ENCODE measurements at regions not wholly inside any gene's neighbourhood (a gene's known extent, or its start where the extent isn't known, plus 50 kb on each side); places are given as distances from the start of the nearest gene placed in this dataset.

DNA sequence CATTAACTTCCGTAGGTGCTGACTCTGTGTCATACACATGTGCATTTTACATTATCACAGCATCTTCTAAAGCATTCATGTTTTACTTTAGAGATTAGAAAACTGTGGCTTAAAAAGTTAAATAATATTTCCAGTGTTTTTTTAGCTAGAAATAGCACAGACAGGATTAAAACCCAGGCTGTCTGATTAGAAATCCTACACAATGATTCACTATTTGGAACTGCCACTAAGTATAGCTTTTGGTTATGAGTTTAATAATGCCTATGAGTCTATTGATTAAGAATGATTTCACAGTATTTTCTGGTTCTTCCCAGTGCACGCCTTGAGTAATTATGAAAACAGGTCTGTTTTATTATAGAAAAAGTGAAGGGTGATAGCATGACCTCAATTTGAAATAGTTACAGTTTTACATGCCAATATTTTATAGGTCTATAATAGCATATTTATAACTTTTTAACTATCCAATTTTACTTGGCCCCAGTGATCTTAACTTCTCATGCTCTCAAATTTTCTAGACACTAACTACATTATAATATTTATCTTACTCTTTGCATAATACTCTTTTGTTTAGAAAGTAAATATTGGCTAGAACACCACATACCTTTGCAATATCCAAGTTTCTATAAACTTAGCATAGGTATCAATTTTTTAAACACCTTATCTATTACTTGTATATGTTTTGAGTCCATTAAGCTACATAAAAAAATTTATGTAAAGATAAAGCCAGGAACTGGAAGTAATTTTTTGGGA, 313.2 kb downstream of the RND3 start:
- no peaks in the 10 kb centered on the region for H3K27me3 ChIP-seq (ENCODE audit: control insufficient read depth, insufficient read depth, low read length, poor library complexity, severe bottlenecking)
- WGBS, 2 experiments = 100% methylated on average over 1 of the region's 2 CpGs

DNA sequence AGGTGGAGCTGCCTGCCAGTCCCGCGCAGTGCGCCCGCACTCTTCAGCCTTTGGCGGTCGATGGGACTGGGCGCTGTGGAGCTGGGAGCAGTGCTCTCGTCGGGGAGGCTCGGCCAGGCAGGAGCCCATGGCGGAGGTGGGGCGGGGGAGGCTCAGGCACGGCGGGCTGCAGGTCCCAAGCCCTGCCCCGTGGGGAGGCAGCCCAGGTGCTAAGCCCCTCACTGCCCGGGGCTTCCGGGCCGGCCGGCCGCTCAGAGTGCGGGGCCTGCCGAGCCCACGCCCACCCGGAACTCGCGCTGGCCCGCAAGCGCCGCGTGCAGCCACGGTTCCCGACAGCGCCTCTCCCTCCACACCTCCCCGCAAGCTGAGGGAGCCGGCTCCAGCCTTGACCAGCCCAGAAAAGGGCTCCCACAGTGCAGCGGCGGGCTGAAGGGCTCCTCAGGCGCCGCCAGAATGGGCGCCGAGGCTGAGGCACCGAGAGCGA, 316.4 kb downstream of the RND3 start:
- Histone ChIP-seq H3K4me3 (ENCODE audit: insufficient read depth, low read depth, low read length) (no peak overlapping the region), H3K9me3 (ENCODE audit: control insufficient read depth, low read length) (no peaks in the 10 kb centered on the region), H3K27ac (ENCODE audit: insufficient read depth, low read depth, low read length, poor library complexity, severe bottlenecking) (no peak overlapping the region), H3K4me1 (ENCODE audit: control insufficient read depth, insufficient read depth, low read length) (no peaks in the 10 kb centered on the region), H3K36me3 (ENCODE audit: control insufficient read depth, insufficient read depth, low read length) (no peaks in the 10 kb centered on the region), H3K27me3 (ENCODE audit: control insufficient read depth, insufficient read depth, low read length, poor library complexity, severe bottlenecking) (no peaks in the 10 kb centered on the region)
- 94 to 96% methylated on average over 43 of the region's 43 CpGs for WGBS, 2 experiments

More for the DNA sequence above, 313.2 kb downstream of the RND3 start:
- H3K36me3 ChIP-seq (ENCODE audit: control insufficient read depth, insufficient read depth, low read length) = no peaks in the 10 kb centered on the region
- no peak overlapping the region for H3K27ac ChIP-seq (ENCODE audit: insufficient read depth, low read depth, low read length, poor library complexity, severe bottlenecking)
- no peaks in the 10 kb centered on the region for H3K4me1 ChIP-seq (ENCODE audit: control insufficient read depth, insufficient read depth, low read length)
- no peak overlapping the region for H3K4me3 ChIP-seq (ENCODE audit: insufficient read depth, low read depth, low read length)
- H3K9me3 ChIP-seq (ENCODE audit: control insufficient read depth, low read length) = no peaks in the 10 kb centered on the region

DNA sequence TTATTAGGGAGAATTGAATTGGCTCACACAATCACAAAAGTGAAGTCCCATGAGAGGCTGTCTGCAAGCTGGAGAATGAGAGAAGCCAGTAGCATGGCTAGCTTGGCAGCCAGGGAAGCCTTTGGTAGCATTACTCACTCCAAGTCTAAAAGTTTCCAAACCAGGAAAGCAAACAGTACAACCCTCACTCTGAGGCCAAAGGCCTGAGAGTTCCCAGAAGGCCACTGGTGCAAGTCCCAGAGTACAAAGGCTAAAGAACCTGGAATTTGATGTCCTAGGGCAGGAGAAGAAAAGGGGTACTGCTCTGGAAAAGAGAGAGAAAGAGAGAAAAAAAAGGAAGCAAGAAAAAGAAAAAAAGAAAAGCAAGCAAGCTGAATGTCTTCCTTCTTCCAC, 318.2 kb downstream of the RND3 start:
- no peak overlapping the region for H3K4me3 ChIP-seq (ENCODE audit: insufficient read depth, low read depth, low read length)
- no peak overlapping the region for H3K27ac ChIP-seq (ENCODE audit: insufficient read depth, low read depth, low read length, poor library complexity, severe bottlenecking)
- H3K27me3 ChIP-seq (ENCODE audit: control insufficient read depth, insufficient read depth, low read length, poor library complexity, severe bottlenecking) = no peaks in the 10 kb centered on the region
- no peaks in the 10 kb centered on the region for H3K9me3 ChIP-seq (ENCODE audit: control insufficient read depth, low read length)
- H3K4me1 ChIP-seq (ENCODE audit: control insufficient read depth, insufficient read depth, low read length) = no peaks in the 10 kb centered on the region
- no peaks in the 10 kb centered on the region for H3K36me3 ChIP-seq (ENCODE audit: control insufficient read depth, insufficient read depth, low read length)

DNA sequence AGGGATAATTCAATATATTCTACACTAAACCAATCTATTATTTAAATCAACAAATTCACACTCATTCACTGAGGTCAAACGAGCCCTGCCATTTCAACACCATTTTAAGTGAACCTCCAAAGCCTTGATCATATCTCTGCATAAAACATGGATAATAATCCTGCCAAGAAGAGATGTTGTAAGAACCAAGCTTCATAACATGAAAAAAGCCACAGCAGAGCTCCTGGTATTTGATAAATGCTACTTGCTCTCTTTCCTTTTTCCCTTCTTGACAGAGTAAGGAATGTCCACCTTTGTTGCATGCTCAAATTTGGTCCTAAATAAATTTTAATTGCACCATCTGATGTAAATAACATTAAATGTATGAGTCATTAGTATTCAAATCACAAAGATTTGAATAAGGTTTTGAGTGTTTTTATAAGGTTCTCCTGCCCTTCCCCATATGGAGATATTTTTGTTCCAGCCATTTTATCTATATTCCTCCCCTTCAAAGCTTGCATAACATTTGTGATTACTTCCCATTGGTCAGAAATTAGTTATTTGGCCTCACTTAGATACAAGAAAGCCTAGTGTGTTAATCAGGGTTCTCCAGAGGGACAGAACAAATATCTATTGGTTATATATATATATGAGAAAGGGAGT, 318.8 kb downstream of the RND3 start:
- no peaks in the 10 kb centered on the region for H3K36me3 ChIP-seq (ENCODE audit: control insufficient read depth, insufficient read depth, low read length)
- 87 to 95% methylated on average over 1 of the region's 1 CpG for WGBS, 2 experiments

GRCh38 chr2:150167711-150168110, 319.8 kb downstream of the RND3 start:
- Histone ChIP-seq H3K36me3 (ENCODE audit: control insufficient read depth, insufficient read depth, low read length) (no peaks in the 10 kb centered on the region), H3K9me3 (ENCODE audit: control insufficient read depth, low read length) (no peaks in the 10 kb centered on the region), H3K4me3 (ENCODE audit: insufficient read depth, low read depth, low read length) (no peak overlapping the region), H3K4me1 (ENCODE audit: control insufficient read depth, insufficient read depth, low read length) (no peaks in the 10 kb centered on the region), H3K27ac (ENCODE audit: insufficient read depth, low read depth, low read length, poor library complexity, severe bottlenecking) (no peak overlapping the region), H3K27me3 (ENCODE audit: control insufficient read depth, insufficient read depth, low read length, poor library complexity, severe bottlenecking) (no peaks in the 10 kb centered on the region)
- WGBS, 2 experiments = 96 to 100% methylated on average over 2 of the region's 2 CpGs

More for the DNA sequence above, 318.8 kb downstream of the RND3 start:
- Histone ChIP-seq H3K4me1 (ENCODE audit: control insufficient read depth, insufficient read depth, low read length) (no peaks in the 10 kb centered on the region), H3K4me3 (ENCODE audit: insufficient read depth, low read depth, low read length) (no peak overlapping the region), H3K27ac (ENCODE audit: insufficient read depth, low read depth, low read length, poor library complexity, severe bottlenecking) (no peak overlapping the region), H3K27me3 (ENCODE audit: control insufficient read depth, insufficient read depth, low read length, poor library complexity, severe bottlenecking) (no peaks in the 10 kb centered on the region), H3K9me3 (ENCODE audit: control insufficient read depth, low read length) (no peaks in the 10 kb centered on the region)

DNA sequence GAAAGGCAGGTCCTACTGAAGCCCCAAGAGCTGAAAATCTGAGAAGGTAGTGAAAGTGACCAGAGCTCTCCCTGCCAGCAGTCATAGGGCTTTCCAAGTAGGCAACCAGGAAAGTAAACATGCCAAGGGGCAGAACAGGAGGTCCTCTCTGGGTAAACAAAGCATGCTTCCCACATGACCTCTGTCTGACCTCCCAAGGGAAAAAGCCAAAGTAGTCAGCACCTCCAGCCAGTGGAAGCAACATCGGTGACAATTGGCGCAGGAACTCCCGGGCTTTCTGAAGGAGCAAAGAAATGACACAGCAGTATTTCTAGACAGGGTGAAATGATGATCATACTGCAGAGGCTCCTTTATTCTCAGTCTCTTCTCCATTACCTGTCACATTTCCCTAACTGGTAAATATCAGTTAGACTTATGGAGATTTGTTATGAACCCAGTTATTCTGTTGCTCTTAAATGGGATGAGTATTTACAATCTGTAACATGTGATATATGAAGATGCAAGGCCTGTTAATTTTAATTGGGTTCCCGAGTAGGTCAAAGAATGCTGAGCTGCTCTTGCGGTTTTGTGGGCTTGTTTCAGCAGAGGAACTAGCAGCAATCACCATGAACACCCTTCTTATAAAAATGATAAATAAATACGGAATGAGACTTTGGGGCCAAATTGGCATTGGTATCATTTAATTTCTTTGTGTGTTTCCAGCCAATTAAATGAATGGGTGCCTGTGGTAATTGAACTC, 321.0 kb downstream of the RND3 start:
- no peaks in the 10 kb centered on the region for H3K36me3 ChIP-seq (ENCODE audit: control insufficient read depth, insufficient read depth, low read length)
- H3K9me3 ChIP-seq (ENCODE audit: control insufficient read depth, low read length) = no peaks in the 10 kb centered on the region
- H3K4me3 ChIP-seq (ENCODE audit: insufficient read depth, low read depth, low read length) = no peak overlapping the region
- H3K4me1 ChIP-seq (ENCODE audit: control insufficient read depth, insufficient read depth, low read length) = no peaks in the 10 kb centered on the region
- no peak overlapping the region for H3K27ac ChIP-seq (ENCODE audit: insufficient read depth, low read depth, low read length, poor library complexity, severe bottlenecking)
- no peaks in the 10 kb centered on the region for H3K27me3 ChIP-seq (ENCODE audit: control insufficient read depth, insufficient read depth, low read length, poor library complexity, severe bottlenecking)
- 95 to 98% methylated on average over 5 to 6 of the region's 6 CpGs for WGBS, 2 experiments

DNA sequence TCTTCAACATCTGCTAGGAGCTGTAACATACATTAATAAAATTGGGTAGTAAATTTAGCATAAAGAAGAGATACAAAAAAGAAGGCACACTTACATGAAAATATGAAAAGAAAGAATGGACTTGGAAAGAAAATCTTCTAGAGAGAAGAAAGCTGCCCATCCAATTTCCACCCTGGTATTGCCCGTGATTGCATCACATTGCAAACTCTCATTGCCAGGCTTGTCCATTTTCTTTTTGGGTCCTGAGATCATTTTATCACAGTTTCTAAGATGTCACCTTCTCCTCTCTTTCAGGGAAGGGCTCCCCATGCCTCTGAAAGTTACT, 321.5 kb downstream of the RND3 start:
- 79 to 100% methylated on average over 1 of the region's 1 CpG for WGBS, 2 experiments
- Histone ChIP-seq H3K36me3 (ENCODE audit: control insufficient read depth, insufficient read depth, low read length) (no peaks in the 10 kb centered on the region), H3K27ac (ENCODE audit: insufficient read depth, low read depth, low read length, poor library complexity, severe bottlenecking) (no peak overlapping the region)

DNA sequence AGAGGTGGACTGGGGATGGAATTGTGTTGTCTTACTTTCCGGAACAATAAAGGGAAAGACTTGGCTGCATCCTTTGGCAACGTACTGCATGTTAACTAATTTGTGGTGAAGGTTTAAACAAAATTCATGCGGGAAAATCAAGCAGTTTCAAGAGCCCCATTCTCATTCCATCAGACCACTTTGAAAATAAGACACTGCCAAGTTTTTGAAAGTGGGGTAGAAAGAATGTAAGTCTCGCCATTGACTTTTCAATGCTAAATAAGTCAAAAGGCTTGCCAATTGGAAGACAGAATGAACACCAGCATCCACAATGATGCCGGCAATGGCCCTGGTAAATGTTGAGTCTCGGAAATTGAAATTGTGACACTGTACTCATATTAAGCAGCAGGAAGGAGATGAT, 322.0 kb downstream of the RND3 start:
- H3K9me3 ChIP-seq (ENCODE audit: control insufficient read depth, low read length) = no peaks in the 10 kb centered on the region
- H3K27ac ChIP-seq (ENCODE audit: insufficient read depth, low read depth, low read length, poor library complexity, severe bottlenecking) = no peak overlapping the region
- H3K36me3 ChIP-seq (ENCODE audit: control insufficient read depth, insufficient read depth, low read length) = no peaks in the 10 kb centered on the region
- H3K4me3 ChIP-seq (ENCODE audit: insufficient read depth, low read depth, low read length) = no peak overlapping the region
- no peaks in the 10 kb centered on the region for H3K27me3 ChIP-seq (ENCODE audit: control insufficient read depth, insufficient read depth, low read length, poor library complexity, severe bottlenecking)
- 91 to 96% methylated on average over 5 to 6 of the region's 6 CpGs for WGBS, 2 experiments
- no peaks in the 10 kb centered on the region for H3K4me1 ChIP-seq (ENCODE audit: control insufficient read depth, insufficient read depth, low read length)

More for the DNA sequence above, 321.5 kb downstream of the RND3 start:
- Histone ChIP-seq H3K4me3 (ENCODE audit: insufficient read depth, low read depth, low read length) (no peak overlapping the region), H3K27me3 (ENCODE audit: control insufficient read depth, insufficient read depth, low read length, poor library complexity, severe bottlenecking) (no peaks in the 10 kb centered on the region), H3K4me1 (ENCODE audit: control insufficient read depth, insufficient read depth, low read length) (no peaks in the 10 kb centered on the region), H3K9me3 (ENCODE audit: control insufficient read depth, low read length) (no peaks in the 10 kb centered on the region)

- H3K27me3 ChIP-seq (ENCODE audit: control insufficient read depth, insufficient read depth, low read length, poor library complexity, severe bottlenecking) = no peaks in the 10 kb centered on the region
- 90 to 91% methylated on average over 6 of the region's 6 CpGs for WGBS, 2 experiments
These were observed 325.1 kb downstream of the RND3 start for GRCh38 chr2:150162241-150162942.

GRCh38 chr2:150160058-150160457, 327.4 kb downstream of the RND3 start:
- WGBS, 2 experiments = 92 to 97% methylated on average over 6 of the region's 6 CpGs
- no peak overlapping the region for H3K4me3 ChIP-seq (ENCODE audit: insufficient read depth, low read depth, low read length)

More at GRCh38 chr2:150162241-150162942, 325.1 kb downstream of the RND3 start:
- H3K36me3 ChIP-seq (ENCODE audit: control insufficient read depth, insufficient read depth, low read length) = no peaks in the 10 kb centered on the region
- H3K4me3 ChIP-seq (ENCODE audit: insufficient read depth, low read depth, low read length) = no peak overlapping the region
- H3K4me1 ChIP-seq (ENCODE audit: control insufficient read depth, insufficient read depth, low read length) = no peaks in the 10 kb centered on the region
- no peak overlapping the region for H3K27ac ChIP-seq (ENCODE audit: insufficient read depth, low read depth, low read length, poor library complexity, severe bottlenecking)
- H3K9me3 ChIP-seq (ENCODE audit: control insufficient read depth, low read length) = no peaks in the 10 kb centered on the region

More at GRCh38 chr2:150160058-150160457, 327.4 kb downstream of the RND3 start:
- Histone ChIP-seq H3K36me3 (ENCODE audit: control insufficient read depth, insufficient read depth, low read length) (no peaks in the 10 kb centered on the region), H3K9me3 (ENCODE audit: control insufficient read depth, low read length) (no peaks in the 10 kb centered on the region), H3K4me1 (ENCODE audit: control insufficient read depth, insufficient read depth, low read length) (no peaks in the 10 kb centered on the region), H3K27me3 (ENCODE audit: control insufficient read depth, insufficient read depth, low read length, poor library complexity, severe bottlenecking) (no peaks in the 10 kb centered on the region), H3K27ac (ENCODE audit: insufficient read depth, low read depth, low read length, poor library complexity, severe bottlenecking) (no peak overlapping the region)

Data from ectodermal cell (in vitro differentiated cells).